Panc1 (cell line): ENCODE measurements at regions not wholly inside any gene's neighbourhood (a gene's known extent, or its start where the extent isn't known, plus 50 kb on each side); places are given as distances from the start of the nearest gene placed in this dataset.

Source experiments
- ATAC-seq: fragments of 200-7000 bp; cut with Tn5 transposase; 2 replicates; pipeline ENCODE4 v1.9.1; 2020; ENCODE audit warnings: mild to moderate bottlenecking, moderate library complexity
- BruUV-seq: library from RNA; stranded (reverse); fragments of 400-500 nt; replicated peaks from 2 replicates; lab custom pipeline; 2021; lab: Mats Ljungman, UMichigan
- CTCF ChIA-PET: fragments of 300-600 bp; sonication (Branson Sonifier 250); formaldehyde crosslinking; loops from one replicate; lab custom pipeline; 2022; ENCODE audit warnings: antibody characterized with exemption; lab: Charles Lee
- POLR2A ChIA-PET: fragments of 300-600 bp; sonication (Branson Sonifier 250); formaldehyde crosslinking; loops from one replicate; lab custom pipeline; 2022; ENCODE audit warnings: antibody characterized with exemption; lab: Charles Lee
- DNase-seq: peaks from one replicate; pipeline ENCODE4 v3.0.0-alpha.2; 2010; ENCODE audit warnings: low read depth, low spot score
- H3K27ac ChIP-seq: 2 replicates; pipeline ENCODE4 v1.5.1; 2011; ENCODE audit warnings: mild to moderate bottlenecking, low read length, inconsistent platforms
- H3K27me3 ChIP-seq: fragments of 200-500 bp; sonication (Bioruptor generic); 2 replicates; pipeline ENCODE4 v1.6.0; 2014; ENCODE audit warnings: low read length, inconsistent platforms; ENCODE audit not compliant: control insufficient read depth, insufficient read depth
- H3K36me3 ChIP-seq: fragments of 200-500 bp; sonication (Bioruptor generic); 2 replicates; pipeline ENCODE4 v1.5.1; 2014; ENCODE audit warnings: inconsistent platforms, mild to moderate bottlenecking, low read length, moderate library complexity; ENCODE audit not compliant: control insufficient read depth, insufficient read depth
- H3K4me1 ChIP-seq: 2 replicates; pipeline ENCODE4 v1.5.1; 2011; ENCODE audit warnings: inconsistent platforms, mild to moderate bottlenecking, low read length, moderate library complexity; ENCODE audit not compliant: control insufficient read depth, insufficient read depth
- H3K4me3 ChIP-seq, 2 experiments: 2 replicates each; pipeline ENCODE4 v1.5.1; 2011 to 2012; ENCODE audit warnings: low read depth in 2 of 2, low read length in 2 of 2, mild to moderate bottlenecking in 2 of 2, inconsistent platforms in 1 of 2, moderate library complexity in 1 of 2
- H3K9me3 ChIP-seq: fragments of 200-500 bp; sonication (Bioruptor generic); 2 replicates; pipeline ENCODE4 v1.5.1; 2014; ENCODE audit warnings: low read depth, mild to moderate bottlenecking, inconsistent platforms, low read length, moderate library complexity; ENCODE audit not compliant: control insufficient read depth, insufficient read depth
- POLR2AphosphoS5 ChIP-seq: IDR thresholded peaks from 2 replicates; pipeline ENCODE4 v1.6.1; 2012; ENCODE audit warnings: mild to moderate bottlenecking, low read depth, low read length, moderate library complexity
- SIN3A ChIP-seq: IDR thresholded peaks from 2 replicates; pipeline ENCODE4 v1.6.1; 2012; ENCODE audit warnings: low read depth, mild to moderate bottlenecking, low read length, moderate library complexity, borderline replicate concordance; ENCODE audit not compliant: insufficient read depth
- TCF7L2 ChIP-seq: IDR thresholded peaks from 2 replicates; pipeline ENCODE4 v1.6.1; 2011; ENCODE audit warnings: mild to moderate bottlenecking, low read depth, low read length, inconsistent platforms
- in situ Hi-C: cut with HindIII; loops from 2 replicates; pipeline ENCODE4 v1.10.0; 2016; ENCODE audit warnings: low sequenced_read_pairs, low pct_unique_long_range_greater_than_20kb
- intact Hi-C: fragments of 100-400 bp; cut with micrococcal nuclease; formaldehyde crosslinking; loops from one replicate; pipeline ENCODE4 v1.10.0; 2022; ENCODE audit not compliant: unreplicated experiment
- TF ChIP-seq, protein P1 (sequence below): fragments of 450-650 bp; IDR thresholded peaks from 2 replicates; pipeline ENCODE4 v1.5.1; 2017; ENCODE audit warnings: mild to moderate bottlenecking
- TF ChIP-seq, protein P2 (sequence below), 2 experiments: IDR thresholded peaks; 2 replicates each; pipeline ENCODE4 v1.6.1; 2011 to 2012; ENCODE audit warnings: low read depth in 2 of 2, control low read depth in 1 of 2, low read length in 1 of 2, mild to moderate bottlenecking in 1 of 2, moderate library complexity in 1 of 2; ENCODE audit not compliant: insufficient read depth in 1 of 2

DNA sequence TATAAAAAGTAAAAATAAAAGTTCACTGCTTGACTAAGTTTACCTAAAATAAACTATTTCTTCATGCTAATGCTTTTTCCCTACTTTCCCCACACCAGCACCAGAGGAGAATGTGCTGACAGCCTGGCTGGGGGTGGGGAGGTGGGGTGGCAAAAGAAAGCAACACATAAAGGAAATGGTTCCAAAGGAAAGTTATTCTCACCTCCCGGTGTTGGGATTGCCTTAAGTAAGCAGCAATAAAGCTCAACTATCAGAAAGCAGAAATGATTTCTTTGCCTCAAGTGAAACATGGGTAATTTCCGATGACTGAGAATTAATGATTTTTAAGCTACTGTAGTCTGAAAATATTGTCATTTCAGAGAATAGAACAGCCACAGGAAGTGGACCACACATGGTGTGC lies 84.5 kb upstream of the DKK2 start:
- no peaks in the 10 kb centered on the region for H3K27me3 ChIP-seq
- ChIA-PET POLR2A (no interaction called here), CTCF (no interaction called here)
- in situ Hi-C loops: no loop called here
- intact Hi-C loops: no loop called here
- TF ChIP-seq POLR2AphosphoS5: no peak
- TF ChIP-seq TCF7L2: no peak
- TF ChIP-seq, protein P1, sequence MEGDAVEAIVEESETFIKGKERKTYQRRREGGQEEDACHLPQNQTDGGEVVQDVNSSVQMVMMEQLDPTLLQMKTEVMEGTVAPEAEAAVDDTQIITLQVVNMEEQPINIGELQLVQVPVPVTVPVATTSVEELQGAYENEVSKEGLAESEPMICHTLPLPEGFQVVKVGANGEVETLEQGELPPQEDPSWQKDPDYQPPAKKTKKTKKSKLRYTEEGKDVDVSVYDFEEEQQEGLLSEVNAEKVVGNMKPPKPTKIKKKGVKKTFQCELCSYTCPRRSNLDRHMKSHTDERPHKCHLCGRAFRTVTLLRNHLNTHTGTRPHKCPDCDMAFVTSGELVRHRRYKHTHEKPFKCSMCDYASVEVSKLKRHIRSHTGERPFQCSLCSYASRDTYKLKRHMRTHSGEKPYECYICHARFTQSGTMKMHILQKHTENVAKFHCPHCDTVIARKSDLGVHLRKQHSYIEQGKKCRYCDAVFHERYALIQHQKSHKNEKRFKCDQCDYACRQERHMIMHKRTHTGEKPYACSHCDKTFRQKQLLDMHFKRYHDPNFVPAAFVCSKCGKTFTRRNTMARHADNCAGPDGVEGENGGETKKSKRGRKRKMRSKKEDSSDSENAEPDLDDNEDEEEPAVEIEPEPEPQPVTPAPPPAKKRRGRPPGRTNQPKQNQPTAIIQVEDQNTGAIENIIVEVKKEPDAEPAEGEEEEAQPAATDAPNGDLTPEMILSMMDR: no peak
- TF ChIP-seq, protein P2, sequence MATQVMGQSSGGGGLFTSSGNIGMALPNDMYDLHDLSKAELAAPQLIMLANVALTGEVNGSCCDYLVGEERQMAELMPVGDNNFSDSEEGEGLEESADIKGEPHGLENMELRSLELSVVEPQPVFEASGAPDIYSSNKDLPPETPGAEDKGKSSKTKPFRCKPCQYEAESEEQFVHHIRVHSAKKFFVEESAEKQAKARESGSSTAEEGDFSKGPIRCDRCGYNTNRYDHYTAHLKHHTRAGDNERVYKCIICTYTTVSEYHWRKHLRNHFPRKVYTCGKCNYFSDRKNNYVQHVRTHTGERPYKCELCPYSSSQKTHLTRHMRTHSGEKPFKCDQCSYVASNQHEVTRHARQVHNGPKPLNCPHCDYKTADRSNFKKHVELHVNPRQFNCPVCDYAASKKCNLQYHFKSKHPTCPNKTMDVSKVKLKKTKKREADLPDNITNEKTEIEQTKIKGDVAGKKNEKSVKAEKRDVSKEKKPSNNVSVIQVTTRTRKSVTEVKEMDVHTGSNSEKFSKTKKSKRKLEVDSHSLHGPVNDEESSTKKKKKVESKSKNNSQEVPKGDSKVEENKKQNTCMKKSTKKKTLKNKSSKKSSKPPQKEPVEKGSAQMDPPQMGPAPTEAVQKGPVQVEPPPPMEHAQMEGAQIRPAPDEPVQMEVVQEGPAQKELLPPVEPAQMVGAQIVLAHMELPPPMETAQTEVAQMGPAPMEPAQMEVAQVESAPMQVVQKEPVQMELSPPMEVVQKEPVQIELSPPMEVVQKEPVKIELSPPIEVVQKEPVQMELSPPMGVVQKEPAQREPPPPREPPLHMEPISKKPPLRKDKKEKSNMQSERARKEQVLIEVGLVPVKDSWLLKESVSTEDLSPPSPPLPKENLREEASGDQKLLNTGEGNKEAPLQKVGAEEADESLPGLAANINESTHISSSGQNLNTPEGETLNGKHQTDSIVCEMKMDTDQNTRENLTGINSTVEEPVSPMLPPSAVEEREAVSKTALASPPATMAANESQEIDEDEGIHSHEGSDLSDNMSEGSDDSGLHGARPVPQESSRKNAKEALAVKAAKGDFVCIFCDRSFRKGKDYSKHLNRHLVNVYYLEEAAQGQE (IDR thresholded peaks at IDR 0.05; ENCODE audit: insufficient read depth in 1 of 2, low read depth in 2 of 2, low read length in 1 of 2): no peak
- TF ChIP-seq SIN3A: no peak
- H3K4me1 ChIP-seq: no peaks in the 10 kb centered on the region
- ATAC-seq (no peak), DNase-seq (no peak)
- no peak overlapping the region for H3K4me3 ChIP-seq
- BruUV-seq: no TSS peak
- H3K9me3 ChIP-seq: no peaks in the 10 kb centered on the region
- no peaks in the 10 kb centered on the region for H3K36me3 ChIP-seq
- no peak overlapping the region for H3K27ac ChIP-seq

DNA sequence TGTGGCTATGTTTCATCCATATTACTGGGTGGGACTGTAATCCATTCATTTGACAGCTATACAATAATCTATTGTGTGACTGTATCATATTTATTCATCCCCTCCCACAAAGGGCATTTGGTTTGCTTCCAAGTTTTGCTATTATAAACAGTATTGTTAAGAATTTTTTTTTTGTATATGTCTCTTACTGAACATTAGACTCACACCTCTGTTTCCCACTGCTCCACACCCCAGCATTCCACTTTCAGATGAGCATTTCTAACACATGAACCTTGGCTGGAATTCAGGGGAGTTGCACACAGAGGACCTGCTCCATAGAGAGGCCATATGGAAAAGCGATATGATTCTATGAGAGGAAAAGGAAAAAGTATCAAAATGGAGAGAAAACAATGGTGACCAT lies 81.6 kb upstream of the DKK2 start:
- ChIA-PET POLR2A (no interaction called here), CTCF (no interaction called here)
- DNase-seq (no peak), ATAC-seq (no peak)
- H3K36me3 ChIP-seq: no peaks in the 10 kb centered on the region
- in situ Hi-C loops (no loop called here), intact Hi-C loops (no loop called here)
- H3K27me3 ChIP-seq: no peaks in the 10 kb centered on the region
- no peaks in the 10 kb centered on the region for H3K9me3 ChIP-seq
- H3K4me1 ChIP-seq: no peaks in the 10 kb centered on the region
- no peak overlapping the region for H3K27ac ChIP-seq
- no TSS peak for BruUV-seq
- TF ChIP-seq, protein P1: no peak
- TF ChIP-seq, protein P2 (IDR thresholded peaks at IDR 0.05; ENCODE audit: insufficient read depth in 1 of 2, low read depth in 2 of 2, low read length in 1 of 2): no peak
- TF ChIP-seq SIN3A: no peak
- no peak for TF ChIP-seq POLR2AphosphoS5
- TF ChIP-seq TCF7L2: no peak
- H3K4me3 ChIP-seq: no peak overlapping the region
